CMK (cell line): ENCODE measurements at regions not wholly inside any gene's neighbourhood (a gene's known extent, or its start where the extent isn't known, plus 50 kb on each side); places are given as distances from the start of the nearest gene placed in this dataset.
"Not testable (repeated sequence)": the region's sequence is repeated elsewhere in the genome, so short reads cannot be mapped to it uniquely, and the experiment has no call there.

ENCODE experiments used
- DNase-seq: peaks from one replicate; pipeline ENCODE4 v3.0.0-alpha.2; 2010; ENCODE audit warnings: low read depth

DNA sequence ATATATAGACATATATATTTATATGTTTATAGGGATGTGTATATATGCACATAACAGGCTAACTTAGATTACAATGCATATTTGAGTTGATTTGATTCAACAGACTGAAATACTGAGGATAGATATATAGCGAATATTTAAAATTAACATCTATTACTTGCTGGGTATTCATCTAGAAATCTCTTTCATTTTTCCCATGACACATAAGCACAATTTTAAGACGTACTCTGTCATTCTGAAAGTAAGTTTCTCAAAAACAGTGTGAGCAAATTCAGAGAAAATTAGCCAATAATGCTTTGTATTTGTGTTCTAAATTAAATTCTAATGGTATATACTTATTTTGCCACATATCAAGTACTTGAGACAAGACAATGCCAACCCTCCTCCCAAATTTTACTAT, 907.5 kb upstream of the MDGA2 start:
- DNase-seq, result no peak

DNA sequence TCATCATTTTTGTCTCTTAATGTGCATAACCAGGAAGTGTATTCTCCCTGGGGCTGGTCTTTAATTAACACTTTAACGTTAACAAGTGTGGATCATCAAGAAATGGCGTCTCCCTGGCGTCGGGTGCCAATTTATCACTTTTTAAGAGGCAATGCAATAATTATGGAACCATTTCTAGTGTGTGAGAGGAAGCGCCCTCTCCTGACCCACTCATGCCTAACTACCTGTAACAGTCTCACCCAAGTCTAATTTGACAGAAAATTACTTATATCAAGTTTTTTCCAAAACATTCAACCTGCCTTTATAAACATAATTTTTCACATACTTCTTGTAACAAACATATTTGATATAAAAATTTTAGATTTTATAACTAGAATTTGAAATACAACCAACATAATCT, 905.3 kb upstream of the MDGA2 start:
- DNase-seq, result no peak

DNA sequence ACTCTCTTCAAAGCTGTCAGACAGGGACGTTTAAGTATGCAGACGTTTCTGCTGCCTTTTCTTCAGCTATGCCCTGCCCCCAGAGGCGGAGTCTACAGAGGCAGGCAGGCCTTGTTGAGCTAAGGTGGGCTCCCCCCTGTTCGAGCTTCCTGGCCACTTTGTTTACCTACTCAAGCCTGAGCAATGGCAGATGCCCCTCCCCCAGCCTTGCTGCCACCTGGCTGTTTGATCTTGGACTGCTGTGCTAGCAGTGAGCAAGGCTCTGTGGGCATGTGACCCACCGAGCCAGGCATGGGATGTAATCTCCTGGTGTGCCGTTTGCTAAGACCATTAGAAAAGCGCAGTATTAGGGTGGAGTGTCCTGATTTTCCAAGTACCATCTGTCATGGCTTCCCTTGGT, 900.4 kb upstream of the MDGA2 start:
- no peak for DNase-seq

DNA sequence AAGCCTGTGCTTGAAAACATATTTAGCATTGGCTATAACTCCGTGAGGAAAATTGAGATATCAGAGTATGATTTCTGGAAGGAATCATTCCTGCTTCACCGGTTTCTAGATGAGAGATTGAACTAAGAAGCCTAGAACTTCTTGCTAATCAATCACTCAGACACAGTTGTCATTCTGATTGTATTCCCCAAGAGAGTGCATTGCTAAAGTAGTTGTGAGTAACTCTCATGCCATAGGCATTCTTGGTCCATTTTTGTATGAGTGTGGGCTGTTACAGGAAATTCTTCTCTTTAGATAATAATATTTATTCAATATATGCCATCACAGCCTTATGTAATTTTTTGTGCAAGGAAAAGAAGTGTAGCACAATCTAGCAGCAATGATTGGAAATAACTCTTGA, 893.3 kb upstream of the MDGA2 start:
- no peak for DNase-seq

DNA sequence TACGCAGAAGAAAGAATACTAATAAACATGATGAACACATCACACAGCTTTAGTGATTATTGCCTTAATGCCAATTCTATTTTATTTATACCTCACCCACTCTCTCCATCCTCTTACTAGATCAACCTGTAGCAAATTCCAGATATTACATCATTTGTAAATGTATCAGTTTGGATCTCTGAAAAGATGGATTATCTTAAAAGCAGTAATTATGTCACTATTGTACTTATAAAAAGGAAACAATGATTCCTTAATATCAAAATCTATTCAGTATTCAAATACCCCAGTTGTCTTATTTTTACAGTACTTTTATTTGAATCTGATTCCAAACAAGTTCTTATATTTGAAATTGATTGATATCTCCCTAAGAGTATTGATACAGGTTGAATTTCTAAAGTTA, 892.8 kb upstream of the MDGA2 start:
- no peak for DNase-seq

DNA sequence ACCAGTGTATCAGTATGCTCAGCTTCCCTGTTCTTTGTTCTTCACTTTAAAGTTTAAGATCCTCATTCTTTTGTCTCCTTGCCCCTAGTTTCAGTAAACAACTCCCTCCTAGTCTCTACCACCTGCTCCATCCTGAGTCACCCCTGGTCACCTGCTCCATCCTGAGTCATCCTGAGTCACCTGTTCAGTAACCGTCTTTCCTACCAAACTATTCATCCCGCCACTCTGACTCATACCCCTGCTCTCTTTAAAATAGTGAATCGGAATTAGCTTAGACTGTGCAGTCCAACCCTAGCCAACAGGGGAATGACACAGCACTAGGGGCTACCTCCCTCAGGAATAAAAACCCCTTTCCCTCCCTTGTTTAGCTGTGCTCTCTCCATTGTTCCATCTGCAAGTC, 888.1 kb upstream of the MDGA2 start:
- DNase-seq, result no peak

DNA sequence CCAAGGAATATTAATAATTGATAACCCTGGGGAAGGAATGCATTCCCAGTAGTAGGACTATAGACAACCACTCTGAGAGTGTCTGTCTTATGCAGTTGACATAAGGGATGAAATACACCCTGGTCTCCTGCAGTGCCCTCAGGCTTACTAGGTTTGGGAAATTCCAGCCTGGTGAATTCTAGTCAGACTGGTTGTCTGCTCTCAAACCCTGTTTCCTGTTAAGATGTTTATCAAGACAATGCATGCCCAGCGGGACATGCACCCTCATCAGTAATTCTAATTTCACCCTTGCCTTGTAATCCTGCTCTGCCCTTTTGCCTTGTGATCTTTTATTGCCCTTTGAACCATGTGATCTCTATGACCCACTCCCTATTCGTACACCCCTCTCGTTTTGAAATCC, 886.0 kb upstream of the MDGA2 start:
- not testable (repeated sequence) for DNase-seq

DNA sequence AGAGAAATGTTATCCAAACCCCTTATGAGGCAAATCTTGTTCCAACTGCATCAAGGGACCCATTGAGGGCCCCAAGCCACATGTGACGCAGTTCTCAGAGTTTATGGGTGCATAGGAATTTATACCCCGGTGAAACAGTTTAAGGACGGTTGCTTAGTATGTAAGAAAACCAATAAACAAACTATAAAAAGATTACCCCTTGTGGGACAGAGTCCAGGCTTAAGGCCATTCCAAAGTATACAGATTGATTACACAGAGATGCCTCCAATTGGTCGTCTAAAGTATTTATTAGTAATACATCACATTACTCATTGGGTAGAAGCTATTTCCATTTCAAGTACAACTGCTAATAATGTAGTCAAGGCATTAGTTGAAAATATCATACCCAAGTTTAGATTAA, 885.0 kb upstream of the MDGA2 start:
- no peak for DNase-seq

DNA sequence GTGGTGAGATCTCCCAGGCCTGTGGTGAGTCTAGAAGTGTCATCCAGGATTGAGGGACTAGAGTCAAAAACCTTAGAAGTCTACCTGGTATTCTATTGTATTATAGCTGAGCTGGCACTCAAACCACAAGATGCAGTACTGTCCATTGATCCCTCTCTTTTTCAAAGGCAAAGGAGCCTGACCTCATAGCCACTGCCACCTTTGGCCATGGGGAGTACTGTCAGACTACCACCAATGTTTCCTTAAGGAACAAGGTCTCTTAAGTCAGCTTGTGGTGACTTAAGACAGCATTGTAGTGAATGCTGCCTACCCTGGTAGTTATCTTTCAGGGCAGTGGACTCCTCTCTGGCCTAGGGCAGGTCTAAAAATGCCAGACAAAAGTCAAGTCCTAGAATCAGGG, 878.0 kb upstream of the MDGA2 start:
- no peak for DNase-seq

DNA sequence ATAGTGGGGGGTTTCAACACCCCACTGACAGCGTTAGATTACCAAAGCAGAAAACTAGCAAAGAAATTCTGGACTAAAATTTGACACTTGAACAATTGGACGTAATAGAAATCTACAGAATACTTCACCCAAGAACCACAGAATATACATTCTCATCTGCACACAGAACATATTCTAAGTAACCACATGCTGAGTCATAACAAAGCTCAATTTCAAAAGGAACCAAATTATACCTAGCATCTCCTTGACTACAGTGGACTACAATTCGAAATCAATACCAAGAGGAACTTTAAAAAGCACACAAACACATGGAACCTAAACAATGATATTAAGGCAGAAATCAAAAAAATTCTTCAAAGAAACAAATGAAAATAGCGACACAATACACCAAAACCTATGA, 871.6 kb upstream of the MDGA2 start:
- DNase-seq, result no peak

DNA sequence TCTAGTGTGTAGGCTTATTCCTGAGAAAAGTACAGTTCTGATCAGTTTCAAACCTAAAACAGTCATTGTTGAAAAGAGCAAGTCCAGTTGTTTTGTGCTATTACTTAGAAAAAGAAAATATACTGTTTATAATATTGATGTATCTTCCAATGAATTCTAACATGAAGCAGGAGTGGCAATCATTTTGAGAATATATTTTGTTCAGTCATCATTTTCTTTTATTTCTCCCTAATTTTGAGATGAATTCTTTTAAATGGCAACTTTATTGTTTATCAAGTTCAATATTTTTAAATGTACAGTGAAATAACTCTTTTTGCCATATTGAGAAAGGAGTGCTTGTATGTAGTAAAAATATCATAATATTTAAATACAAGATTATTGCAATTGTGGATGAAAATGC, 862.2 kb upstream of the MDGA2 start:
- no peak for DNase-seq

DNA sequence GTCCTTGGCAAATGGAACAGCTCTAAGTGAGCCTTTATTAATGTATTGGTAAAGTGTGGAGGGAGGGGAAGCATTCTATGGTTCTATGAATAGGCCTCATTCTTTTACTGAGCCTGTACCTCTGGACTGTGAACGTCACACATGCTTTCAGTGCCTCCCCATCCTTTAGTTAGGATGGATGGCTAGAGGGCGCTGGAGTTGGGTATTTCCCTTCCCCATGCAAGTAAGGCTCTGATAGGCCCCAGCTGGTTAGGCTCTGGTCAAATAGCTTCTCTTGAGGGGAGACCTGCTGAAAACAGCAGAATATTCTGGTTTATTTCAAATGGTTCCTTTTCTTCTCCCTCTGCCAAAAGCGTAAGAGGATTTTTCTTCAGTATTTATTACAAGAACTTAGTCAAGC, 860.9 kb upstream of the MDGA2 start:
- no peak for DNase-seq

DNA sequence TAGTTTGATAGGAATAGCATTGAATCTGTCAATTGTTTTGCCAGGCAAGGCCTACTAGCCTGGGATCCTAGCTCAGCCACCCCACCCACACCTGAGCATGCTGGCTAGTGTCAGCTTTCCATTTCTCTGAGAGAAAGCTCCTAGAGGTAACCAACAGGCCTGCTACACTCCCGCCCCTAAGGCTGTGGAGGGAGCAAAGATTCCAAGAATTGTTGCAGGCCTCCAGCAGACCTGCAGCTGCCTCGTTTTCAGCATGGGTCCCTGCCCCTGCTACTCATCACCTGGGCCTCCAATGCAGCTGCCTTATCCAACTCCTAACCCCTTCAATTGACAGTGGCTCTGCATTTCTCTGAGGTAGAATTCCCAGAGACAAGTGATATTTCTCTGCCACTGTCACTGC, 852.4 kb upstream of the MDGA2 start:
- DNase-seq, result no peak

DNA sequence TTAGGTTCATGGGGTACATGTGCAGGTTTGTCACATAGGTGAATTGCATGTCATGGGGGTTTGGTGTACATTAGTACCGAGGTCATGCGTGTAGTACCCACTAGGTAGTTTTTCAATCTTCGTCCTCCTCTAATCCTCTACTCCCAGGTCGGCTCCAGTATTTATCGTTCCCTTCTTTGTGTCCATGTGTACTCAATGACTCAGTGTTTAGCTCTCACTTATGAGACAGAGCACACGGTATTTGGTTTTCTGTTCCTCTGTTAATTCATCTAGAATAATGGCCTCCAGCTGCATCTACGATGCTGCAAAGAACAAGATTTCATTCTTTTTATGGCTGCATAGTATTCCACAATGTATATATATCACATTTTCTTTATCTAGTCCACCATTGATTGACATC, 850.9 kb upstream of the MDGA2 start:
- DNase-seq, result no peak

DNA sequence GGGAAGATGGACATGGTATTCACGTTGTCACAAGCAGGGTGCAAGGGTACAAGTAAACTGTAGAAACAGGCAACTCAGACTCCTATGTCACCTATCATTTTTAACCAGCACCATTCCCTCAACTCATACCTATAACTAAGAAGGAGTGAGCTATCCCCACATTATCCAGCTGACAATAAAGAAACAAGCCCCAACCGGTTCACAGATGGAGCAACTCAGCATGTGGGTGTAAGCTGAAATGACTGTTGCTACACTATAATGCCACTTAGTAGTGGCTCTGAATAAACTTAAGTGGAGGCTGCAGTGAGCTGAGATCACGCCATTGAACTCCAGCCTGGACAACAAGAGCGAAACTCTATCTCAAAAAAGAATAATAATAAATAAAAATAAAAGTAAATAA, 829.5 kb upstream of the MDGA2 start:
- no peak for DNase-seq

DNA sequence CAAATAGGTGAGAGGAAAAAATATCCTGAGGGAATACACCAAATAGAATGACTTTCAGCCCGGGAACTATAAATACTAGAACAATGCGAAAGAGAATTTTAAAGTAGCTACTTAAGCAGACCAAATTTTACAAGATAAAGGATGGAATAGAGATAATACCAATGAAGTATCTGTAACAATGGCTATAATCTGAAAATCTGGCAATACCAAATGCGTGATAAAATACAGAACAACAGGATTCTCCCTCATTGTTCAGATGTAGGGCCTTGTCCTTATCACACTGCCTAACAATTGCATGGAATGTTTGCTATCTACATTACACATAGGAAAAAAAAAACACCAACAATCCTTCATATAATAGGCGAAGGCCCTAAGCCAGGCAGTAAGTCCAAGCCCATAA, 815.4 kb upstream of the MDGA2 start:
- DNase-seq, result no peak

DNA sequence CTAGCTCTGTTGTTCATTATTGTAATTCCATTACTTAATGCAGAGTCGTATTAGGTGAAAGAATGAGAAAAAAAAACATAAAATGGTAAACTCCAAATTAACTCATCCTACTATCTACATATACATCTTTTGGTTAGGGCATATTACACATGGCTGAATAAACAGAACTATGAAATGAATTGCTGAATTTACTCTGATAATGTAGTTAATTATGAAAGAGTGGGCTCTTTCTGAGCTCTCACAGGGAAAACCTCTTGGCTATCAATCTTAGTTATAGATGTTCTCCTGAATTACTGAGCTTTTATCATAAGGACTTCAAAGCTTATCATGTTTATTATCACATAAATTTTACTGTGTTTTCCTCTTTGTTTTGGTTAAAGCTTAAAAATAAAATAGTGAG, 798.5 kb upstream of the MDGA2 start:
- no peak for DNase-seq

DNA sequence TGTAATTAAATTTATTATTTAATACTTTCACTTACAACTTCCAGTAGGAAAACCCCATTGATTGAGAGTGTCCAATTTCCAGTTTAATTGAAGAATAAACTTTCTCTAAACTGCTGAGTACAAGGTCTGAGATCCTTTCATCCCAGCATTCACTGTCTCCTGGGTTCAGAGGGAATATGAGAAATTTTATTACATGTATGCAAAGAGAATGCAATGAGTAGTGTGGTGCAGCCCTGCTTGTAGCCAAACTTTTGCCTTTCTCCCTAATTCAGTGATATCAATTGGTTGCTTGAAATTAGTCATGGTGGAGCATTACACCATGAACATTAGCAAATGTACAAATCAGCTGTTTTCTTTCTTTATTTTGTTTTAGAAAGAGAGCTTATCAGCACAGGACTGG, 780.6 kb upstream of the MDGA2 start:
- no peak for DNase-seq

DNA sequence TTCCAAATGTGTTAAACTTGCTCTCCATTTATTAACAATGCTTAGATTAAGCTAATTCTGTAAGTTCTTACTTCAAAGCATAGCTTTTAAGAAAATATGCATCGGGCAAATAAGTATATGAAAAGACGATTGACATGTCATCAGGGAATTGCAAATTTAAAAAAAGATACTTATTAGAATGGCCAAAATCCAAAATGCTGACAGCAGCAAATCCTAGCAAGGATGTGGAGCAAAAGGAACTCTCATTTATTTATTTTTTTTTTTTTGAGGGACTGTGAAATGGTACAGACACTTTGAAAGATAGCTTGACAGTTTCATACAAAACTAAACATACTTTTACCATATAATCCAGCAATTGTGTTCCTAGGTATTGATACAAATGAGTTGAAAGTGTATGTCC, 779.5 kb upstream of the MDGA2 start:
- DNase-seq, result no peak

DNA sequence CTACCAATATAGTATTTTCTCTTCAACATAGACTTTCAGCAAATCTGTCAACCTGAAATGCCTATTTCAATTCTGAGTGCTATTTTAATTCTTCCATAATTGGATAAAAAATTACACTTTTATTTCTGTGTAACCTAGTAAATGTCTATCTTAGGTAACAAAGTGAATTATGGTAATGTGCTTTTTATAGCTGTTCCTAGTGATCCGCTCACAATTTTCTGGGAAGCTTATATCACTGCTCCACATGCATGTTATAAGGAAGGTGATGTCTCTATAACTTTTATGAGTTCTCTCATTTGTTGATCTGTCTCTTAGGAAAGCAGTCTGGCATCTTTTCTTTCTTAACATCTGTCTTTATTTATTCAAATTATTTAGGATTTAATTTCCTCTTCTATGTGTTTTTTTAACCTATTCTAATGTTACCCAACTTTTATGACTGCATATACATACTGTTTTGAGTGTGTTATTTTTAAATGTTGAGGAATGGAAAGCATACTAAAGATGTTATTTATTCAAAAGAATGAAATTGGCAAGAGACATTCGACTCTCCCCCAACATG, 777.1 kb upstream of the MDGA2 start:
- DNase-seq, result no peak

DNA sequence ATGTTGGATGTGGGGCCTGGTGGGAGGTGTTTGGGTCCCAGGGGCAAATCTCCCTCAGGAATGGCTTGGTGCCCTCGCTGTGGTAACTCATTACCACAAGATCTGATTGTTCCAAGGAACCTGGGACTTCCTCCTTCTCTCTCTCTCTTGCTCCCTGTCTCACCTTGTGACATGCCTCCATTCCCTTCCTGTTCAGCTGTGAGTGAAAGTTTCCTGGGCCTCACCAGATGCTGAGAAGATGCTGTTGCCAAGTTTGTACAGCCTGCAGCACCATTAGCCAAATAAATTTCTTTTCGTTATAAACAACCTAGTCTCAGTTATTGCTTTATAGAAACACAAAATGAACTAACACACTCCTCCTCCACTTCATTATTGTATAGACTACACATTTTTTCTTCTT, 759.8 kb upstream of the MDGA2 start:
- no peak for DNase-seq

DNA sequence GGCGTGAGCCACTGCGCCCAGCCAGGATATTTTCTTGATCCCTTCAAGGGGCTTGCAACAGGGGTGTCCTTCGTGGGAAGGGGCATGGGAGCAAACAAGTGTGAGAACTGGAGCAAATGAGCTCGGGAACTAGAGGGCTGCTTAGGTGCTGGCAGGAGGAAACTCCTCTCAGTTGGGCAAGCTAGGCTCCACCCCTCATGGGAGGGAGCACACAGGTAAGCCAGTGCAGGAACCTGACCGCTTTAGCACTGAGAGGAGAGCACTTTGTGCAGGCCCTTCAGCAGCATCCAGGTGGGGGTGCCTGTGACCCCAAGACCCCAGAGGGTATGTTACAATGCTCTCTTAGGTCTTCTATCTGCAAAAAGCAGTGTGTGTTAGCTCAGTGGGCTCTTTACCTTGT, 755.4 kb upstream of the MDGA2 start:
- no peak for DNase-seq

DNA sequence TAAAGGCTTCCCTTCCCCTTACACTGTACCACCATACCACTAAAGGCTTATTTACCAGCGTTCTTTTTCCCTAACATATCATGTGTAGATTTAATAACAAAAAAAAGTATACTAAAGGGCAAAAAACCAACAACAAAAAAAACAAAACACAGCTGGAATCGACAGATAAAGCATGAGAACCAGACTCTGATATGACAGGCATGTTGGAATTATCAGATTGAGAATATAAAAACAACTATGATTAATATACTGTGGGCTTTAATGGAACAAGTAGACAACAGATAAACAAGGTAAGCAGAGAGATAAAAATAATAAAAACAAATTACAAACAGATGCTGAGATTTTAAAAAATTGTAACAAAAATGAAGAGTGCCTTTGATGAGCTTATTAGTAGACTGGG, 754.1 kb upstream of the MDGA2 start:
- no peak for DNase-seq

DNA sequence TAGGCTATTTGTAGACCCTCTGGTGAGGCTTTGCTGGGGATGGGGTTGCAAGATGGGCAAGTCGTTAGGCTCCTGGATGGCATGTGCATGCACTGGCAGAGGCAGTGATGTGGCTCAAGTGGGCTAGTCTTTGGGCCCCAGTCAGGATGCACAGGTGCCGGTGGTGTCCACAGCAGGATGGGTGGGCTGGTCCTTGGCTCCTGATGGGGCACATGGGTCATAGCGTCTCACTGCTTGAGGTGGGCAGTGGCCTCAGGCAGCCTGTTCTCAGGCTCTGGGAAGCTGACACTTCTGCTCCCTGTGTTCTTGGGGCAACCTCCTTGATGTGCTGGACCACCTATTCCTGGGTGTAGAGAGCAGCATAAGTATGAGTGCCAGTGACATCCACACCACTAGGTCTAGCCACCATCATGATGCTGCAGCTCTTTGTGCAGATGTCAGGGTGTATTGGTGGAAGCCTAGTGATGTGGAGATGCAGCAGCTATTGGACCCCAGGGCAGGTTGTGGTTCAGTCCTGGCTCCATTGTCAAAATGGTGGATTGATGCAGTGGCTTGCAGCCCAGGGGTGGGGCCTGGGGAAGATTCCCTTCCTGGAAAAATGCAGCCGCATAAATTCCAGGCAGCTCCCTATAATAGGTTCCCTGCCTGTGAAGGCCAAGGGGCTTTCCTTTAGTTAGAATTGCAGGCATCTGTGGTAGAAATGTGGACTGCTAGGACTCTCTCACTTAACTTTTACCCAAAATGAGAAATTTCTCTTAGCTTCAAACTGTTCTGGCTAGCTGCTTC, 742.5 kb upstream of the MDGA2 start:
- no peak for DNase-seq
